NT2/D1 (cell line): ENCODE measurements at regions not wholly inside any gene's neighbourhood (a gene's known extent, or its start where the extent isn't known, plus 50 kb on each side); places are given as distances from the start of the nearest gene placed in this dataset.

Experiments used
- DNase-seq: peaks from one replicate; pipeline ENCODE4 v3.0.0-alpha.2; 2011; ENCODE audit warnings: low read depth, low spot score
- H3K27me3 ChIP-seq: 2 replicates; pipeline ENCODE4 v1.6.0; 2011; ENCODE audit warnings: mild to moderate bottlenecking; ENCODE audit not compliant: insufficient read length, insufficient read depth
- H3K36me3 ChIP-seq: 2 replicates; pipeline ENCODE4 v1.6.1; 2011; ENCODE audit warnings: mild to moderate bottlenecking, low read length, mixed read lengths; ENCODE audit not compliant: insufficient read depth, insufficient read length
- H3K4me1 ChIP-seq: 2 replicates; pipeline ENCODE4 v1.5.1; 2011; ENCODE audit not compliant: insufficient read depth, insufficient read length
- H3K4me3 ChIP-seq: 2 replicates; pipeline ENCODE4 v1.5.1; 2011; ENCODE audit warnings: low read depth; ENCODE audit not compliant: insufficient read length
- H3K9ac ChIP-seq: 2 replicates; pipeline ENCODE4 v1.6.0; 2011; ENCODE audit warnings: low read depth; ENCODE audit not compliant: insufficient read length
- H3K9me3 ChIP-seq: 2 replicates; pipeline ENCODE4 v1.5.1; 2011; ENCODE audit warnings: mild to moderate bottlenecking, low read length; ENCODE audit not compliant: insufficient read depth
- SUZ12 ChIP-seq: IDR thresholded peaks from 2 replicates; pipeline ENCODE4 v1.6.1; 2011; ENCODE audit not compliant: insufficient read length, insufficient read depth; ENCODE audit errors: extremely low read depth
- YY1 ChIP-seq: IDR thresholded peaks from 2 replicates; pipeline ENCODE4 v1.6.1; 2011; ENCODE audit not compliant: insufficient read length, insufficient read depth
- ZNF274 ChIP-seq: IDR thresholded peaks from 2 replicates; pipeline ENCODE4 v1.6.1; 2011; ENCODE audit warnings: mild to moderate bottlenecking, low read depth, low read length

- no peak overlapping the region for H3K4me3 ChIP-seq
- TF ChIP-seq ZNF274 (no peak), SUZ12 (no peak)
Observed at GRCh38 chr17:77688369-77688768, 270.1 kb upstream of the TNRC6C start.

DNA sequence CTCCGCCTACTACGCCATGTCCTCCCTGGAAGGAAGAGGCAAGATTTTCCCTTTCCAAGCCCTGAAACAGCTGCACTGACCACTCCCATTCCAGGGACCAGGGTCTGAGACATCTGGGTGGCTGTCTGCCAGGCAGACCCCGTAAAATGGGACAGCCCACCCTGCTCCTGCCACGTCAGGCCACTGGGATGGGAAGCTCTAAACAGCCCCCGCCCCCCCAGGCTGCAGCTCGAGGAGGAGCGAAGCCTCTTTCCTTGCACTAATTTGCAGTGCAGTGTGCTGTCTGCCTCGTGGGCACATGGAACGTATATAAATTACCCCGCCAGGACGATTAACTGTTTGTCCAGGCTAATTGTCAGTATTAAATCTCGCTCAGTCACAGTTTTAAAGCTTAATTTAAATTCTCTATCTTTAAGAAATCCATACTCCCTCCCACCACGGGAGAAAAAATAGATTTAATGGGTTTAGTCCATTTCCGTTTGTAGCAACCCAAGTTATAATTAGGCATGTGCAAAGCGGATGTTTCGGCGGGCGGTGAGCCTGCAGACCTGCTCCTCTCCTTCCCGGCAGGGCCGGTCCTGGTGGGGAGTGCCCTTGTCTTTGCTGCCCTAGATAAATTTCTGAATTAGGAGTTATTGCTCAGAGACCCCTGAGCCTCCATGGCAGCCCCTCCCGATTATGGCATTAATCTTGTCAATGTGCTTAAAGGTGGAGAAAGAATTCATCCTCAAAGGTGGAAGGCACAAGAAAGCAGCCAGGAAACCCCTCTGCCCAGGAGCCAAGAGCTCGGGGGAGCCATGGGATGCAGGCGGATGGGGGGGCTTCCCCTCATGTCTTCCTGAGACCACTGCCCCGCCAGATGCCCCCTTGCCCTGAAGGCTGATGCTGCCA, 268.0 kb upstream of the TNRC6C start:
- no peaks in the 10 kb centered on the region for H3K9me3 ChIP-seq
- H3K36me3 ChIP-seq = no peaks in the 10 kb centered on the region
- H3K4me3 ChIP-seq = no peak overlapping the region
- no peak overlapping the region for H3K9ac ChIP-seq
- TF ChIP-seq YY1 = no peak
- no peak for TF ChIP-seq ZNF274
- no peak for TF ChIP-seq SUZ12
- peaks cover 34% of the 10 kb centered on the region for H3K27me3 ChIP-seq
- H3K4me1 ChIP-seq = peaks cover 22% of the 10 kb centered on the region
- no peak for DNase-seq

More at GRCh38 chr17:77688369-77688768, 270.1 kb upstream of the TNRC6C start:
- Histone ChIP-seq H3K36me3 (no peaks in the 10 kb centered on the region), H3K27me3 (peaks cover 16% of the 10 kb centered on the region), H3K9ac (no peak overlapping the region), H3K4me1 (peaks cover 19% of the 10 kb centered on the region), H3K9me3 (no peaks in the 10 kb centered on the region)
- no peak for DNase-seq

GRCh38 chr17:77691216-77692085, 267.1 kb upstream of the TNRC6C start:
- TF ChIP-seq YY1 (no peak), ZNF274 (no peak), SUZ12 (no peak)
- no peak overlapping the region for H3K9ac ChIP-seq

GRCh38 chr17:77692571-77693161, 265.8 kb upstream of the TNRC6C start:
- no peak for DNase-seq
- Histone ChIP-seq H3K9me3 (no peaks in the 10 kb centered on the region), H3K9ac (no peak overlapping the region), H3K27me3 (peaks cover 48% of the 10 kb centered on the region), H3K4me3 (no peak overlapping the region), H3K36me3 (no peaks in the 10 kb centered on the region), H3K4me1 (peaks cover 34% of the 10 kb centered on the region)
- TF ChIP-seq ZNF274 = no peak
- TF ChIP-seq YY1 = no peak
- no peak for TF ChIP-seq SUZ12

More at GRCh38 chr17:77691216-77692085, 267.1 kb upstream of the TNRC6C start:
- Histone ChIP-seq H3K36me3 (no peaks in the 10 kb centered on the region), H3K9me3 (no peaks in the 10 kb centered on the region), H3K4me3 (no peak overlapping the region), H3K27me3 (peaks cover 38% of the 10 kb centered on the region), H3K4me1 (peaks cover 27% of the 10 kb centered on the region)
- DNase-seq = no peak

DNA sequence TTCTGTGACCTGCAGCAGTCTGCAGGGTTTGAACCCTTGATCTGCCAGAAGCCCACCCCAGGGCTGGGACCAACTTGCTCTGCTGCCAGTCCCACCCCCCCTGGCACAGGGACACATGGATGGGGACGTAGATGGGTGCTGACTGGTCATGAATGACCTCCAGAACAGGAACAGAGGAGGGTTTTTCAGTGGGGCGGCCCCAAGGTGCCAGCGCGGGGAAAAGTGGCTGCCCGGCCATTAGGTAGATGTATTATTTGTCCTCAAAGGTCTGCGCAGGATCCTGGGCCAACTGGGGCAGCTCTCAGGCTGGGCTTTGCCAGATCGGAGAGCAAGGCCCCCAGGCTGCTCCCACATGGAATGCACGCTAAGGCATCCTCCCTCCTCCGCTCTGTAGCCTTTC, 265.2 kb upstream of the TNRC6C start:
- no peak overlapping the region for H3K4me3 ChIP-seq
- H3K9ac ChIP-seq = no peak overlapping the region
- DNase-seq = no peak
- TF ChIP-seq ZNF274 (no peak), SUZ12 (no peak), YY1 (no peak)
- H3K36me3 ChIP-seq = no peaks in the 10 kb centered on the region
- H3K9me3 ChIP-seq = no peaks in the 10 kb centered on the region
- peaks cover 55% of the 10 kb centered on the region for H3K27me3 ChIP-seq
- peaks cover 36% of the 10 kb centered on the region for H3K4me1 ChIP-seq

GRCh38 chr17:77693776-77694175, 264.7 kb upstream of the TNRC6C start:
- no peaks in the 10 kb centered on the region for H3K36me3 ChIP-seq
- H3K4me1 ChIP-seq = peaks cover 36% of the 10 kb centered on the region
- H3K9me3 ChIP-seq = no peaks in the 10 kb centered on the region
- TF ChIP-seq YY1 (no peak), ZNF274 (no peak), SUZ12 (no peak)
- H3K27me3 ChIP-seq = peaks cover 59% of the 10 kb centered on the region
- H3K9ac ChIP-seq = no peak overlapping the region
- H3K4me3 ChIP-seq = no peak overlapping the region
- DNase-seq = no peak
